ENCODE measurements at regions not wholly inside any gene's neighbourhood (a gene's known extent, or its start where the extent isn't known, plus 50 kb on each side); places are given as distances from the start of the nearest gene placed in this dataset.

DNA sequence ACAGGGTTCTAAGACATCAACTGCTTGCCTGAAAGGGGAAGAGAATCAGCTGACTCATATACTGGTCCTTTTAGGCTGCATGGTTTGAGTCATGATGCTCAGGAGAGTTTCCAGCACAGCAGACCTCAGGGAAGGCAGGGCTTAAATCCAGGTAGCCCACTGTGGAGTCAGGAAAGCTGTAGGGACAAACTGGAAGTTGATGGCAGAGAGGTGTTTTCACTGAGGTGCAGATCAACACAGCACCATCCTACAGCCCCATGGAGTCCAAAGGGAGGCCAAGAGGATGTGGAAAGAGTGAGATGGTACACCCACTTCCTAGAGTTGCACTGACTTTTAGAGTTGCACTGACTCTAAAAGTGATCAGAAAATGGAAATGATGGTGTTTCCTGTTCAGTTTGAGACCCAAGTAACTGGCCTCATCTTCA lies 252.4 kb upstream of the DUSP10 start:
- TF ChIP-seq CTCF (IDR thresholded peaks at IDR 0.05; ENCODE audit: insufficient read depth, low read depth, low read length, missing control alignments) = no peak
- peak; percentile 75 for DNase-seq (ENCODE audit: low read depth)
- no peak overlapping the region for H3K4me3 ChIP-seq (ENCODE audit: low read length)

- no peak for TF ChIP-seq CTCF (IDR thresholded peaks at IDR 0.05; ENCODE audit: insufficient read depth, low read depth, low read length, missing control alignments)
- no peak overlapping the region for H3K4me3 ChIP-seq (ENCODE audit: low read length)
- DNase-seq (ENCODE audit: low read depth) = no peak
Measured at GRCh38 chr1:221993444-221993948, 251.6 kb upstream of the DUSP10 start.

- no peak for TF ChIP-seq CTCF (IDR thresholded peaks at IDR 0.05; ENCODE audit: insufficient read depth, low read depth, low read length, missing control alignments)
- DNase-seq (ENCODE audit: low read depth) = no peak
- no peak overlapping the region for H3K4me3 ChIP-seq (ENCODE audit: low read length)
Measured at GRCh38 chr1:221992427-221992826, 250.5 kb upstream of the DUSP10 start.

DNA sequence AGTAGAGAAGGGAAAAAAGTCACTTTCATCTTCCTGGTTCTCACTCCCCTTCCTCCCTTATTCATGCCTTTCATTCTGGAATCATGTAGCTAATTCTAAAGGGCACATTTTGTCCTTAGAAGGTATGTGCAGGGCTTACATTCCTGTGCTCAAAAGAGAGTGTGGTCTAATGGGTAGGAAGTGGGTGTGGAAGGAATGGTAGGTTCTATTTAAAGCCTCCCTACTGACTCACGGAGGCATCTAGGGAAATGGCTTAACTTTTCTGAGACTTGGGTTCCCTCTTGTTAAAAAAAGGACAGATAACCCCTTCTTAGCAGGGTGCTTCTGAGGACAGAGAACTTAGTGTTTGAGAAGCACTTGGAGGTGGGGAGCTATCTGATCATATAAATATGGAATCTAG lies 249.3 kb upstream of the DUSP10 start:
- no peak for TF ChIP-seq CTCF (IDR thresholded peaks at IDR 0.05; ENCODE audit: insufficient read depth, low read depth, low read length, missing control alignments)
- H3K4me3 ChIP-seq (ENCODE audit: low read length) = no peak overlapping the region
- DNase-seq (ENCODE audit: low read depth) = peak; percentile 64

DNA sequence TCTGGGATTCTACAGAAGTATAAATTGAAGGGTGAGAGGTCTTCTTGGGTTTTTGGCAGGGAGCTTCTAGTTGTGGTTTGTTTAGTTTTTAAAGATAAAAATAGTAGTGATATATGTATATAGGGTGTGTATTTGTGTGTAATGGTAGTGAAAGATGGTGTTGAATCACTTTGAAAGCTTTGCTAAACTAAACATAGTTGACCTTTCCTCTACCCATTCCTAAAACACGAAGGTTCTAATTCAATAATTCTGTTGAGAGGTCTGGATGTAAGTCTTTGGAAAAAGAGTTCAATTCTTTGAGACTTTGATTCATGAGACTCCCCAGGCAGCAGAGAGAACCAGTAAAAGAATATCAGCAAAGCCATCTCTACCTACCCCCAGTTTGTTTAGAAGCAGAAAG lies 247.9 kb upstream of the DUSP10 start:
- TF ChIP-seq CTCF (IDR thresholded peaks at IDR 0.05; ENCODE audit: insufficient read depth, low read depth, low read length, missing control alignments) = no peak
- H3K4me3 ChIP-seq (ENCODE audit: low read length) = no peak overlapping the region
- no peak for DNase-seq (ENCODE audit: low read depth)

GRCh38 chr1:221988829-221989228 lies 246.9 kb upstream of the DUSP10 start:
- H3K4me3 ChIP-seq (ENCODE audit: low read length) = no peak overlapping the region
- no peak for DNase-seq (ENCODE audit: low read depth)
- no peak for TF ChIP-seq CTCF (IDR thresholded peaks at IDR 0.05; ENCODE audit: insufficient read depth, low read depth, low read length, missing control alignments)

GRCh38 chr1:221987860-221988520 lies 246.1 kb upstream of the DUSP10 start:
- TF ChIP-seq CTCF (IDR thresholded peaks at IDR 0.05; ENCODE audit: insufficient read depth, low read depth, low read length, missing control alignments) = no peak
- peak; percentile 94 for DNase-seq (ENCODE audit: low read depth)
- H3K4me3 ChIP-seq (ENCODE audit: low read length) = no peak overlapping the region

All from epithelial cell of esophagus (primary cell).